ENCODE measurements at regions not wholly inside any gene's neighbourhood (a gene's known extent, or its start where the extent isn't known, plus 50 kb on each side); places are given as distances from the start of the nearest gene placed in this dataset.

- TF ChIP-seq CTCF (IDR thresholded peaks at IDR 0.05) = no peak
- no peak for TF ChIP-seq ZNF416 (CRISPR knock-in tag; IDR thresholded peaks at IDR 0.05)
- TF ChIP-seq, protein P1, sequence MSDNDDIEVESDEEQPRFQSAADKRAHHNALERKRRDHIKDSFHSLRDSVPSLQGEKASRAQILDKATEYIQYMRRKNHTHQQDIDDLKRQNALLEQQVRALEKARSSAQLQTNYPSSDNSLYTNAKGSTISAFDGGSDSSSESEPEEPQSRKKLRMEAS (CRISPR knock-in tag; IDR thresholded peaks at IDR 0.05) = no peak
- TF ChIP-seq, protein P2, sequence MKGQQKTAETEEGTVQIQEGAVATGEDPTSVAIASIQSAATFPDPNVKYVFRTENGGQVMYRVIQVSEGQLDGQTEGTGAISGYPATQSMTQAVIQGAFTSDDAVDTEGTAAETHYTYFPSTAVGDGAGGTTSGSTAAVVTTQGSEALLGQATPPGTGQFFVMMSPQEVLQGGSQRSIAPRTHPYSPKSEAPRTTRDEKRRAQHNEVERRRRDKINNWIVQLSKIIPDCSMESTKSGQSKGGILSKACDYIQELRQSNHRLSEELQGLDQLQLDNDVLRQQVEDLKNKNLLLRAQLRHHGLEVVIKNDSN (CRISPR knock-in tag; IDR thresholded peaks at IDR 0.05) = no peak
- TF ChIP-seq ZNF396 (CRISPR knock-in tag; IDR thresholded peaks at IDR 0.05; ENCODE audit: borderline replicate concordance) = no peak
- no peak for TF ChIP-seq CREM (CRISPR knock-in tag; IDR thresholded peaks at IDR 0.05)
- no peak for TF ChIP-seq SP1 (CRISPR knock-in tag; conservative IDR thresholded peaks at IDR 0.05)
- no peak for TF ChIP-seq ZNF512 (CRISPR knock-in tag; IDR thresholded peaks at IDR 0.05; ENCODE audit: borderline replicate concordance)
- TF ChIP-seq ETV6 (CRISPR knock-in tag; IDR thresholded peaks at IDR 0.05) = no peak
- TF ChIP-seq ELF4 (CRISPR knock-in tag; IDR thresholded peaks at IDR 0.05; ENCODE audit: low read depth) = no peak
- TF ChIP-seq ZBTB21 (CRISPR knock-in tag; IDR thresholded peaks at IDR 0.05; ENCODE audit: borderline replicate concordance) = no peak
- TF ChIP-seq ATF2 (CRISPR knock-in tag; IDR thresholded peaks at IDR 0.05; ENCODE audit: borderline replicate concordance, low read depth) = no peak
Observed at GRCh38 chr13:20336761-20337160, 104.6 kb upstream of the GJB6 start.

Measured in WTC11 (cell line).